GM10266 (cell line): ENCODE measurements at regions not wholly inside any gene's neighbourhood (a gene's known extent, or its start where the extent isn't known, plus 50 kb on each side); places are given as distances from the start of the nearest gene placed in this dataset.

Experiments used
- DNase-seq: peaks from one replicate; pipeline ENCODE4 v3.0.0; 2012; ENCODE audit errors: extremely low spot score
- CTCF ChIP-seq: IDR thresholded peaks from 2 replicates; pipeline ENCODE4 v1.5.1; 2012; ENCODE audit warnings: mild to moderate bottlenecking, low read depth; ENCODE audit not compliant: control insufficient read depth, insufficient read depth; ENCODE audit errors: missing control alignments

- DNase-seq = no peak
- no peak for TF ChIP-seq CTCF
Observed at GRCh38 chr6:157763129-157763903, 59.7 kb upstream of the SNX9 start.

- TF ChIP-seq CTCF = no peak
- DNase-seq = no peak
Observed at GRCh38 chr6:157763904-157764177, 59.2 kb upstream of the SNX9 start.

GRCh38 chr6:157764178-157765068 is 58.6 kb upstream of the SNX9 start:
- TF ChIP-seq CTCF = no peak
- DNase-seq = peak; percentile 63

- TF ChIP-seq CTCF = no peak
- no peak for DNase-seq
Observed at GRCh38 chr6:157766901-157767774, 55.9 kb upstream of the SNX9 start.

GRCh38 chr6:157767775-157768156 is 55.3 kb upstream of the SNX9 start:
- TF ChIP-seq CTCF = no peak
- DNase-seq = no peak

- no peak for TF ChIP-seq CTCF
- DNase-seq = no peak
Observed at GRCh38 chr6:157768304-157768703, 54.7 kb upstream of the SNX9 start.
